ENCODE measurements at regions not wholly inside any gene's neighbourhood (a gene's known extent, or its start where the extent isn't known, plus 50 kb on each side); places are given as distances from the start of the nearest gene placed in this dataset.

GRCh38 chr1:23639460-23640095 lies 52.0 kb upstream of the RPL11 start:
- DNase-seq = no peak

GRCh38 chr1:23638786-23639241 lies 52.8 kb upstream of the RPL11 start:
- no peak for DNase-seq

DNA sequence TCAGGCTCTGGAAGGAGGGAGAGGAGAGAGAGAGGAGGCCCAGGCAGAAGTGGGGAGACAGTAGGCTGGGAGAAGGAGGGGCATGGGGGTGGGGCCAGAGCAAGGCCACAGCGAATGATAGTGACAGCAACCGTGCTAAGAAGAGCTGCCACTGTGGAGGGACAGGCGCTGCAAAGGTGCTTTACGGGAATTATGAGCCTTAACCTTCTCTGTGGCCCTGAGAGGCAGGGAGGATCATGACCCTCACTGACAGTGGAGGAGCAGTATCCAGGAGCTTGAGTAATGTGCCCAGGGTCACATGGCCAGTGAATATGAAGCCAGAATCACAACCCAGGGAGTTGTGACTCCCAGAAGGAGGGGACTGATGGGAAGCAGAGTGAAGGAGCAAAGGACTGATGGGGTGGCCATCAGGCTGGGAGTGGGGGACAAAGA lies 53.4 kb upstream of the RPL11 start:
- DNase-seq = no peak

DNA sequence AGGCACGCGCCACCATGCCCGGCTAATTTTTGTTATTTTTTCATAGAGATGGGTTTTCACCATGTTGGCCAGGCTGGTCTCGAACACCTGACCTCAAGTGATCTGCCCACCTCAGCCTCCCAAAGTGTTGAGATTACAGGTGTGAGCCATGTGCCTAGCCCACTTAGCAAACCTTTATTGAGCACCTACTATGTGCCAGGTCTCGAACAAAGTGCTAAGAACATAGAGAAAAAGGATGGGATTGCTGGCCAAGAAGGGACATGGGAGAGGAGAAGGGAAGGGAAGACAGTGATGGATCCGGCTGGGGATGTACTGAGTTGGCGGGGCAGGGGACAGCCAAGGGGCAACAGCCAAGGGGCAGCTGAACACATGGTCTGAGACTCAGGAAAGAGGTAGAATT lies 55.6 kb upstream of the RPL11 start:
- no peak for DNase-seq

- peak; percentile 61 for DNase-seq
These were observed 56.6 kb upstream of the RPL11 start for GRCh38 chr1:23634840-23635651.

- DNase-seq = no peak
These were observed 57.1 kb upstream of the RPL11 start for GRCh38 chr1:23634518-23634839.

DNA sequence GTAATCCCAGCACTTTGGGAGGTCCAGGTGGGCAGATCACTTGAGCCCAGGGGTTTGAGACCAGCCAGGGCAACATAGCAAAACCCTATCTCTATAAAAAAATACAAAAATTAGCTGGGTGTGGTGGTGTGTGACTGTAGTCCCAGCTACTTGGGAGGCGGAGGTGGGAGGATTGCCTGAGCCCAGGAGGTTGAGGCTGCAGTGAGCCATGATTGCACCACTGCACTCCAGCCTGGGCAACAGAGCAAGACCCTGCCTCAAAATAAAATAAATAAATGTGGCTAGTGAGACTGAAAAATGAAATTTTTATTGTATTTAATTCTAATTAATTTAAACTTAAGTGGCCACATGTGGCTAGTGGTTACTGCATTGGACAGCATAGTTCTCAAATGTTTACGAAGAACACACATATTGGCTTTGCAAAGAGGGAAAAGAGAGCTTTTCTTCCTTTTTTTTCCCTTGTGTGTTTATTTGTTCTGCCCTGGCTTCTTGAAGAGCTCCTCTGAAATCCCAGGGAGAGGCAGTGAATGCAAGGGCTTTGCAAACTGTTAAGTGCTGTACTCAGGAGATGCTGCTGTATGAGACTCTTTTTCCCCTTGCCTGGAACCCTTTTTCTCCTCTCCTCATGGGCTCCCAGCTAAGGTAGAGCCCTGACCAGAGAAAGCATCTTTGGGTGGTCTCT lies 59.0 kb upstream of the RPL11 start:
- DNase-seq = no peak

DNA sequence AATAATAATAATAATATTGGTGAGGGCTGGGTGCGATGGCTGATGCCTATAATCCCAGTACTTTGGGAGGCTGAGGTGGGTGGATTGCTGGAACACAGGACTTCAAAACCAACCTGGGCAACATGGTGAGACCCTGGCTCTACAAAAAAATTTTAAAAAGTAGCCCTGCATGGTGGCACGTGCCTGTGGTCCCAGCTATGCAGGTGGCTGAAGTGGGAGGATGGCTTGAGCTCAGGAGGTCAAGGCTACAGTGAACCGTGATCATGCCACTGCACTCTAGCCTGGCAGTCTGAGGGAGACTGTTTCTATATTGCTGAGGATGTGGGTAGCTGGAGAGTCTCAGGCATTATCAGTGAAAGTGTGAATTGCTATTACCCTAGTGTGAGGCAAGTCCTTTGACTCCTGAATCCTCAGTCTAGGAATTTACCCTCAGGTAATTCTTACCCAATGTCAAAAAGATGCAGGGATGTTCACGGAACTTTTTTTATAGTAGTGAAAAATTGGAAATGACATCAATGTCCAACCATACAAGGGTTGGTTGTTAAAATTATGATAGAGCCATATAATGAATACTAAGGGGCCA lies 61.8 kb upstream of the RPL11 start:
- no peak for DNase-seq

- no peak for DNase-seq
These were observed 62.6 kb upstream of the RPL11 start for GRCh38 chr1:23628951-23629387.

DNA sequence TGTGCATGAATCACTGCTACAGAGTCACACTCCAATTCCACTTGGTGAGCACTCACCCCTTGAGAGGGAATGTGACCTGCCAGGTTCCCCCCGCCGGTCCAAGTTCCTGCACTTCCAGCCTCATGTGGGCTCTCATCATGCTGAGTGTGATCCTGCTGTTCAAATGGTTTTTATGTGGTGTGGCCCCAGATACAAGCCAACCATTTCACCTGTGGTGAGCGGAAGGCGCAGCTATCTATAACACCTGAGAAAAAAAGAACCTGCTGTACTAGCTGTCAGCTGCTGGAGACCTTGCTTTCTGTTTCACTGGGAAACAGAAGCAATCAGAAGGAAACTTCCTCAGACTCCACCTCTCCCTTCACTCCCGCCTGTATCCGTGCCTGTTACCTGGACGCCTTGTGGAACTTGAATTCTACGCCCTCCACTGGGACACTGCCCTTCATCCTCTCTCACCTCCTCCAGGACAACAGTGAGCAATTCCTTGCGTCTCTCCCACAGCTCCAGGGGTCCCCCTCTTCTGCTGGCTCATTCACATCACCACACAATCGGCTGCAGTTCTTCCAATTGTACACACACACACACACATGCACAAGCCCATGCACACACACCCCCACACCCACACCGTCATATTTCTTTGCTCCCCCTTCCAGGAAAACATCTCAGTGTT lies 64.4 kb upstream of the RPL11 start:
- DNase-seq = no peak

- no peak for DNase-seq
These were observed 65.6 kb upstream of the RPL11 start for GRCh38 chr1:23625929-23626535.

GRCh38 chr1:23625459-23625858 lies 66.1 kb upstream of the RPL11 start:
- DNase-seq = no peak

- DNase-seq = no peak
These were observed 65.1 kb upstream of the ID3 start for GRCh38 chr1:23624440-23624839.

- DNase-seq = no peak
These were observed 63.0 kb upstream of the ID3 start for GRCh38 chr1:23622284-23622683.

- DNase-seq = no peak
These were observed 61.3 kb upstream of the ID3 start for GRCh38 chr1:23620605-23621004.

- DNase-seq = no peak
These were observed 60.2 kb upstream of the ID3 start for GRCh38 chr1:23619299-23620188.

- DNase-seq = no peak
These were observed 59.3 kb upstream of the ID3 start for GRCh38 chr1:23618586-23619083.

DNA sequence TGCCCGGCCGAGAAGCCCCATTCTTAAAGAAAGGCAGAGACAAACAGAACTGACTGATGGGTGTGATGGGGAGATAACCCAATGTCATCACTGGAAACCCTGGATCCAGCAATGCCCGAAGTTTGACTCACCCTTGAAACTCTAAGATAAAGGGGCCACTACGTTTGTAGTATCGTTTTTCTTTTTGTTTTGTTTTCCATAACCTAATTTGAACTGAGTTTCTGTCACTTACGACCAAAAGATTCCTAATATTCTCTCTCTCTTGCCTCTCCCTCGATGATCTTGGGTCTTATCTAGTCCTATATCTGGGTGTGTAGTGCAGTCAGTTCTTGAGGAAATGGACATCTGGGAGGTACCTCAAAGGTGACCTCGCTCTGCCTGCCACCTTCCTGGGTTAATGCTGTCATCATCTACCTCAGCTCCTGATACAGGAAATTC lies 57.8 kb upstream of the ID3 start:
- no peak for DNase-seq

GRCh38 chr1:23616292-23616824 lies 57.1 kb upstream of the ID3 start:
- DNase-seq = no peak

- DNase-seq = no peak
These were observed 56.6 kb upstream of the ID3 start for GRCh38 chr1:23615852-23616251.

- no peak for DNase-seq
These were observed 56.1 kb upstream of the ID3 start for GRCh38 chr1:23615423-23615822.
